ENCODE measurements at regions not wholly inside any gene's neighbourhood (a gene's known extent, or its start where the extent isn't known, plus 50 kb on each side); places are given as distances from the start of the nearest gene placed in this dataset.

GRCh38 chr3:139280027-139280671 is 63.7 kb upstream of the MRPS22 start:
- Histone ChIP-seq H3K9me3 (replicated peaks; ENCODE audit: control insufficient read depth, insufficient read depth, low read depth, low read length) (no peaks in the 10 kb centered on the region; the same call in 1 of the 2 replicates), H3K9me1 (ENCODE audit: control insufficient read depth, insufficient read depth, low read length) (no peaks in the 10 kb centered on the region), H3K79me2 (ENCODE audit: control insufficient read depth, insufficient read depth, low read length) (no peaks in the 10 kb centered on the region), H2AFZ (ENCODE audit: low read depth, low read length) (peak overlapping the region; percentile 58), H3K36me3 (ENCODE audit: control insufficient read depth, insufficient read depth, low read length) (no peaks in the 10 kb centered on the region), H3K4me2 (ENCODE audit: insufficient read depth, low read length) (no peak overlapping the region), H3K9ac (ENCODE audit: insufficient read depth in 1 of 2, low read depth in 2 of 2, low read length in 2 of 2) (no peak overlapping the region; a peak in 1 of 4 replicates), H3K4me3 (no peak overlapping the region), H3K27ac (ENCODE audit: extremely low read depth, low read depth, low read length) (no peak overlapping the region), H3K4me1 (replicated peaks in 1 of 2; ENCODE audit: control insufficient read depth in 2 of 2, insufficient read depth in 2 of 2, low read length in 2 of 2) (peaks cover 0 to 4% of the 10 kb centered on the region in 2 experiments; a peak in 2 of 5 replicates), H4K20me1 (replicated peaks; ENCODE audit: control insufficient read depth, insufficient read depth, low read length) (no peaks in the 10 kb centered on the region), H3K27me3 (ENCODE audit: control insufficient read depth in 2 of 2, insufficient read depth in 2 of 2, low read length in 2 of 2) (no peaks in the 10 kb centered on the region)
- WGBS (ENCODE audit: insufficient coverage, low coverage, missing lambda C conversion rate): 28% methylated on average over 3 of the region's 3 CpGs
- ATAC-seq (peak; percentile 60), DNase-seq (ENCODE audit: extremely low read depth in 1 of 4, low spot score in 3 of 4) (peak in 1 of 4 experiments; percentile 46), FAIRE-seq (peak; percentile 23)
- no TSS peak for BruUV-seq (replicated peaks)
- intact Hi-C loops (cut with micrococcal nuclease) (no loop called here), in situ Hi-C loops (cut with MboI) (no loop called here)
- ChIA-PET POLR2A (interaction anchor here (1.1 kb wide), 1 partner anchor 12 kb away, joined by 3 read pairs; no protein-coding TSS in a partner anchor), CTCF (ENCODE audit: low intra/inter-chr PET ratio) (no interaction called here)
- TF ChIP-seq THRB (CRISPR knock-in tag; conservative IDR thresholded peaks at IDR 0.05) (no peak), ZNF561 (CRISPR knock-in tag; conservative IDR thresholded peaks at IDR 0.05) (no peak), MTA1 (IDR thresholded peaks at IDR 0.05; ENCODE audit: borderline replicate concordance) (no peak), FUS (optimal IDR thresholded peaks at IDR 0.05; ENCODE audit: low read depth, low read length) (no peak), SP2 (IDR thresholded peaks at IDR 0.05; ENCODE audit: extremely low read depth, low read depth, low read length, poor library complexity, severe bottlenecking) (no peak), ZNF830 (CRISPR knock-in tag; IDR thresholded peaks at IDR 0.05) (no peak), PHTF2 (CRISPR knock-in tag; IDR thresholded peaks at IDR 0.05) (no peak)
- TF ChIP-seq, protein P1, sequence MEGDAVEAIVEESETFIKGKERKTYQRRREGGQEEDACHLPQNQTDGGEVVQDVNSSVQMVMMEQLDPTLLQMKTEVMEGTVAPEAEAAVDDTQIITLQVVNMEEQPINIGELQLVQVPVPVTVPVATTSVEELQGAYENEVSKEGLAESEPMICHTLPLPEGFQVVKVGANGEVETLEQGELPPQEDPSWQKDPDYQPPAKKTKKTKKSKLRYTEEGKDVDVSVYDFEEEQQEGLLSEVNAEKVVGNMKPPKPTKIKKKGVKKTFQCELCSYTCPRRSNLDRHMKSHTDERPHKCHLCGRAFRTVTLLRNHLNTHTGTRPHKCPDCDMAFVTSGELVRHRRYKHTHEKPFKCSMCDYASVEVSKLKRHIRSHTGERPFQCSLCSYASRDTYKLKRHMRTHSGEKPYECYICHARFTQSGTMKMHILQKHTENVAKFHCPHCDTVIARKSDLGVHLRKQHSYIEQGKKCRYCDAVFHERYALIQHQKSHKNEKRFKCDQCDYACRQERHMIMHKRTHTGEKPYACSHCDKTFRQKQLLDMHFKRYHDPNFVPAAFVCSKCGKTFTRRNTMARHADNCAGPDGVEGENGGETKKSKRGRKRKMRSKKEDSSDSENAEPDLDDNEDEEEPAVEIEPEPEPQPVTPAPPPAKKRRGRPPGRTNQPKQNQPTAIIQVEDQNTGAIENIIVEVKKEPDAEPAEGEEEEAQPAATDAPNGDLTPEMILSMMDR (IDR thresholded peaks at IDR 0.05 in 2 of 3, conservative IDR thresholded peaks at IDR 0.05 in 1 of 3; ENCODE audit: insufficient read depth in 2 of 3, low read depth in 1 of 3, low read length in 3 of 3): peak in 1 of 3 experiments; percentile 19; a peak in 1 of 6 replicates
- TF ChIP-seq, protein P2, sequence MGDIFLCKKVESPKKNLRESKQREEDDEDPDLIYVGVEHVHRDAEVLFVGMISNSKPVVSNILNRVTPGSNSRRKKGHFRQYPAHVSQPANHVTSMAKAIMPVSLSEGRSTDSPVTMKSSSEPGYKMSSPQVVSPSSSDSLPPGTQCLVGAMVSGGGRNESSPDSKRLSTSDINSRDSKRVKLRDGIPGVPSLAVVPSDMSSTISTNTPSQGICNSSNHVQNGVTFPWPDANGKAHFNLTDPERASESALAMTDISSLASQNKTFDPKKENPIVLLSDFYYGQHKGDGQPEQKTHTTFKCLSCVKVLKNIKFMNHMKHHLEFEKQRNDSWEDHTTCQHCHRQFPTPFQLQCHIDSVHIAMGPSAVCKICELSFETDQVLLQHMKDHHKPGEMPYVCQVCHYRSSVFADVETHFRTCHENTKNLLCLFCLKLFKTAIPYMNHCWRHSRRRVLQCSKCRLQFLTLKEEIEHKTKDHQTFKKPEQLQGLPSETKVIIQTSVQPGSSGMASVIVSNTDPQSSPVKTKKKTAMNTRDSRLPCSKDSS (IDR thresholded peaks at IDR 0.05; ENCODE audit: low read depth, partially characterized antibody): no peak
- TF ChIP-seq, protein P3, sequence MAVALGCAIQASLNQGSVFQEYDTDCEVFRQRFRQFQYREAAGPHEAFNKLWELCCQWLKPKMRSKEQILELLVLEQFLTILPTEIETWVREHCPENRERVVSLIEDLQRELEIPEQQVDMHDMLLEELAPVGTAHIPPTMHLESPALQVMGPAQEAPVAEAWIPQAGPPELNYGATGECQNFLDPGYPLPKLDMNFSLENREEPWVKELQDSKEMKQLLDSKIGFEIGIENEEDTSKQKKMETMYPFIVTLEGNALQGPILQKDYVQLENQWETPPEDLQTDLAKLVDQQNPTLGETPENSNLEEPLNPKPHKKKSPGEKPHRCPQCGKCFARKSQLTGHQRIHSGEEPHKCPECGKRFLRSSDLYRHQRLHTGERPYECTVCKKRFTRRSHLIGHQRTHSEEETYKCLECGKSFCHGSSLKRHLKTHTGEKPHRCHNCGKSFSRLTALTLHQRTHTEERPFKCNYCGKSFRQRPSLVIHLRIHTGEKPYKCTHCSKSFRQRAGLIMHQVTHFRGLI (CRISPR knock-in tag; IDR thresholded peaks at IDR 0.05): no peak
